Activated CD4-positive, alpha-beta T cell treated with anti-CD3 and anti-CD28 coated beads for 36 hours (primary cell): ENCODE measurements at regions not wholly inside any gene's neighbourhood (a gene's known extent, or its start where the extent isn't known, plus 50 kb on each side); places are given as distances from the start of the nearest gene placed in this dataset. TPM values are rescaled to one million over a fixed set of nuclear protein-coding genes. Genes with fewer than 3 reads are reported as not detected.

Experiments
- ATAC-seq: fragments of 200-7000 bp; cut with Tn5 transposase; one replicate; pipeline ENCODE4 v1.10.0; 2021; ENCODE audit warnings: mild to moderate bottlenecking, moderate library complexity
- CTCF ChIA-PET: fragments of 350-600 bp; sonication (Branson Sonifier 250); formaldehyde crosslinking; loops from one replicate; lab custom pipeline; 2021; ENCODE audit warnings: antibody characterized with exemption; lab: Charles Lee
- POLR2A ChIA-PET: fragments of 350-600 bp; sonication (Branson Sonifier 250); formaldehyde crosslinking; loops from one replicate; lab custom pipeline; 2021; ENCODE audit warnings: antibody characterized with exemption, inconsistent platforms; lab: Charles Lee
- DNase-seq: peaks from one replicate; pipeline ENCODE4 v3.0.0-alpha.2; 2020
- H3K27ac Mint-ChIP-seq: one replicate; pipeline ENCODE4 v1.8.0; 2021; ENCODE audit warnings: mixed read lengths
- H3K27me3 Mint-ChIP-seq: one replicate; pipeline ENCODE4 v1.8.0; 2021; ENCODE audit warnings: mixed read lengths
- H3K36me3 Mint-ChIP-seq: one replicate; pipeline ENCODE4 v1.8.0; 2021; ENCODE audit warnings: low read depth, mixed read lengths
- H3K4me1 Mint-ChIP-seq: one replicate; pipeline ENCODE4 v1.8.0; 2021; ENCODE audit warnings: mixed read lengths
- H3K4me3 Mint-ChIP-seq: one replicate; pipeline ENCODE4 v1.8.0; 2021; ENCODE audit warnings: mild to moderate bottlenecking, moderate library complexity, mixed read lengths
- H3K9me3 Mint-ChIP-seq: one replicate; pipeline ENCODE4 v1.8.0; 2021; ENCODE audit warnings: low read depth, mixed read lengths
- intact Hi-C, 2 experiments: fragments of 100-400 bp; cut with DNase I in 1 of 2; cut with micrococcal nuclease in 1 of 2; formaldehyde crosslinking; loops; one replicate each; pipeline versions ENCODE4 v1.14.2 to v1.15.1; 2022 to 2024; cut with DNase I, micrococcal nuclease
- microRNA-seq: library from miRNA; unstranded; fragments of <30 nt; microRNA quantifications from one replicate; pipeline ENCODE4 v1.2.0, GENCODE V29; 2021; ENCODE audit warnings: borderline replicate concordance

DNA sequence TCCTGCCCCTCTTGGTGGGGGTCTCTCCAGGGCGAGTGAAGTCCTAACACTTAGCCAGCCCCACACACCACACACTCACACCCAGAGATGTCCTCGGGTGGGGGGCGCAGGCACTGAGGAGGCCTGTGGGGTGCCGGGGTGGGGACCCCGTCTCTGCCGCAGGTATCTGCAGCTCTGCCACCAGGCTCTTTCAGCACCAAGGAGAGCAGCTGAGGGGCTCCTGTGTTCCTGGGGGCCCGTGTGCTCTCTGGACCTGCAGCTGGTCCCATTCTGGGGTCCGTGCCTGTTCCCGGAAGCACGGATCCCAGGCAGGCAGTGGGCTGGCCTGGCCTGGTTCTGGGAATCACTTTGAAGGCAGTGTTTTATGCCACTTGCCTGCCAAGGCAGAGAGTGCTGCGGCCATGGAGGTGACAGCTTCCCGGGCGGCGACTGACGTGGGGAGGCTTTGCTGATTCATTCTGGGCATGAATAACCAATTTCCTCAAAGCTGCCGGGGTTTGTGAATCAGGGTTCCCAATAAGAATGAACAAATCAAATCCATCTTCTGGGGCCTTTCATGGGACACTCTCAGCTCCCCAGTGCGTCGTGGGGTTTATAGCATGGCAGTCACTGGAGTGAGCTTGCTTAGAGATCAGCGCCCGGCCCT is 54.4 kb upstream of the SLCO4A1 start:
- DNase-seq = peak; percentile 69
- Mint-ChIP-seq H3K27ac (no peak overlapping the region), H3K4me3 (no peak overlapping the region), H3K9me3 (no peaks in the 10 kb centered on the region), H3K4me1 (no peaks in the 10 kb centered on the region), H3K27me3 (peaks cover 26% of the 10 kb centered on the region), H3K36me3 (no peaks in the 10 kb centered on the region)
- intact Hi-C loops = no loop called here
- ChIA-PET CTCF (interaction anchor here (0.8 to 1.5 kb wide), 2 partner anchors 25 to 29 kb away, joined by 3 to 7 read pairs; no protein-coding TSS in a partner anchor), POLR2A (no interaction called here)
- peak; percentile 69 for ATAC-seq

DNA sequence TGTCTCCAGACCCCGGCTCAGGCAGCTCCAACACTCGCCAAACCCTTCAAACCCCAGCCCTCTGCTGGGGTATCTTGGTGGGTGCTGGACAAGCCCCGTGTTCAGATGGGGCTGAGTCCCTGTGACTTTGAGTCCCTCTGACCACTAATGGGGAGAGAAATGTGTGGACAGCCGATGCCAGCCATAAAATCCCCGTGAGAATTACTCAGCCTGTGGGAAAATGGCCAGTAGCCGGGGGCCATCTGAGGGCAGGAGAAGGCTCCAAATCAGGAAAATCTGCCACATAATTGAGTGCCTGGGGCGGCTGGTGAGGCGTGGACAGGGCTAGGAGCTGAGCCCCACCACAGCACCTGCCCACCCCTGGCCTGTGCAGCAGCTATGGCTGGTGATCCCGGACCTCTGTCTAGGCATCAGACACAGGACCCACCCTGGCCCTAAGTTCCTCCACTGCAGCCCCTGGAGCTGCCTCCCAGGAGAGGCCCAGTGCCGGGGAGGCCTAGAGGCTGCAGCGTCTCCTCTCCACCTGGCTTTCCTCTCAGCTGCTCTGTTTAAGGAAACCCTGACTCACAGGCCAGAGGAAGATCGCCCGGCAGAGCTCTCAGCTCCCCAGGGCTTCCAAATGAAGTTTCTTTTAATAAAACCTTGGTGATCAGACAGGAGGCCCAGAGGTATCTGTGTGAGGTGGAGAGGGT is 53.7 kb upstream of the SLCO4A1 start:
- ATAC-seq (no peak), DNase-seq (no peak)
- no peaks in the 10 kb centered on the region for H3K36me3 Mint-ChIP-seq
- no peaks in the 10 kb centered on the region for H3K9me3 Mint-ChIP-seq
- no peak overlapping the region for H3K27ac Mint-ChIP-seq
- ChIA-PET CTCF (interaction anchor here (1.5 kb wide), 1 partner anchor 28 kb away, joined by 7 read pairs; no protein-coding TSS in a partner anchor), POLR2A (no interaction called here)
- H3K27me3 Mint-ChIP-seq = peaks cover 20% of the 10 kb centered on the region
- H3K4me3 Mint-ChIP-seq = no peak overlapping the region
- intact Hi-C loops = no loop called here
- H3K4me1 Mint-ChIP-seq = no peaks in the 10 kb centered on the region

DNA sequence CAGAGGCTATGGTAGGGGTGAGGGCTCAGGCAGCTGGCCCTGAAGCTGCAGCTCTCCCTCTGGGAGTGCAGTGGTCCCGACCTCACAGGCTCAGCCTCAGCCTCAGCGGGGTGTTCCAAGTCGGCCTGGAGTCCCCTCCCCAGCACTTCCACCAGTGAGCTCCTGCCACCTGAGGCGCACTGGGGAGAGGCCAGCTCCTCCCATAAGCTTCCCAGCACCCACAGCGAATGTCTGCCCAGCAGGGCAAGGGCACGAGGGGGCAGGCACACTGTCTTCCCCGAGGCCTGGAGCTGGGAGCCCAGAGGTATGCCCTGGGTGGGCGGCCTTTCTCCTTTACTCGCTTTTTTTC is 53.2 kb upstream of the SLCO4A1 start:
- Mint-ChIP-seq H3K27ac (no peak overlapping the region), H3K4me1 (no peaks in the 10 kb centered on the region), H3K9me3 (no peaks in the 10 kb centered on the region), H3K36me3 (no peaks in the 10 kb centered on the region), H3K27me3 (peaks cover 19% of the 10 kb centered on the region), H3K4me3 (no peak overlapping the region)
- intact Hi-C loops = no loop called here
- ATAC-seq (no peak), DNase-seq (no peak)
- ChIA-PET CTCF (no interaction called here), POLR2A (no interaction called here)

DNA sequence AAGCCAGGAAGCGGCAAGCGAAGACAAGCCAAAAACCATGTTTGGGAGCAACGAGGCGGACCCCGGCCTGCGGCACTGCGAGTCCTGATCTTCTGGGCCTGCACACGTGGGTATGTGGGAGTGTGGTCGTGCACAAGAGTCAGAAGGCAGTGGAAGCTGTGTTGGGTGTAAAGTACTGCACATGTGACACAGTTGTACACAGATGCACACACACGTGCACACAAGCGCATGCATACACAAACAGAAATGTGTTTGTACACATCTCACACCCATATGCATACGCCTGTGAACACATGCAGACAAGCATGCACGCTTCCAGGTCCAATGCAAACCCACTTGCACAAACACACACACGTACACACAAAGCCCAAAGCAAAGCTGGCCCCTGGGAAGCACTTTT is 52.6 kb upstream of the SLCO4A1 start:
- Mint-ChIP-seq H3K4me1 (no peaks in the 10 kb centered on the region), H3K36me3 (no peaks in the 10 kb centered on the region), H3K27me3 (peaks cover 18% of the 10 kb centered on the region), H3K4me3 (no peak overlapping the region), H3K9me3 (no peaks in the 10 kb centered on the region), H3K27ac (no peak overlapping the region)
- POLR2A ChIA-PET = no interaction called here
- CTCF ChIA-PET = no interaction called here
- intact Hi-C loops = no loop called here
- DNase-seq = no peak
- no peak for ATAC-seq

DNA sequence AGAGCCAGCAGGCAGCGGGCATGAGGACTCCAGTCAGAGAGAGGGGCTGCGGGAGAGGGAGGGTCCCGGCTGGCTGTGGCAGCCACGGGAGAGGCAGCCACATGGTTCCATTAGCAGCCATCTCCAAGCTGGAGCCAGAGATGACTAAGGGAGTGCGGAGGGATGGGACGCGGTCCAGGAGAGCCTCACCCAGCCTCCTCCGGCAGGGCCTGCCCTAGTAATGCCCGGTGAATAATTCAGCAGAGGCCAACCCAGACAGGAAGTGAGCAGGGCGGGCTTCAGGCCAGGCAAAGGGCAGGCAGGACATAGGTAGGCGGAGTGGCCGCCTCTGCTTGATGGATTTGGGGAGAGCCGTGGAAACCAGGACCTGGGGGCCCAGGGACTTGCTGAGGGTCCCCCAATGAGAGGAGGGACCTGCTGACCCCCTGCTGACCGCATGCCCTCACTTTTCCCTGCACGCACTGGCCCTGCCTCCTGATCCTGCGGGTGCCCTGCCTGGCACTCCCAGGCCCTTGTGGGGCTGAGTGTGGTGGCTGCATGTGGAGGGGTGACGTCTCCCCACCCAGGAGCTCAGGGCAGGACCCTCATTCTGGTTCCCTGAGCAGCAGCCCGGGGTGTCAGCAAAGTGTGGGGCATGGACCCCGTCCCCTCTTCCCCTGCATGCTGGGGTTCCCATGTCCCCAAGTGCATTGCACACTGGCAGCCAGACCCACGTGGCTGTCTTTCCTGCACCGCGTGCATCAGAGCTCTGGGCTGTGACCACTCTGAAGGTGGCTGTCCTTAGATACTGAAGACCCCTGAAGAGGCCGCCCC is 51.8 kb upstream of the SLCO4A1 start:
- no peak for DNase-seq
- no peak for ATAC-seq
- peaks cover 2% of the 10 kb centered on the region for H3K4me1 Mint-ChIP-seq
- H3K27ac Mint-ChIP-seq = no peak overlapping the region
- ChIA-PET POLR2A (no interaction called here), CTCF (interaction anchor here (0.5 kb wide), 1 partner anchor 199 kb away, joined by 3 read pairs; no protein-coding TSS in a partner anchor)
- H3K36me3 Mint-ChIP-seq = no peaks in the 10 kb centered on the region
- H3K9me3 Mint-ChIP-seq = no peaks in the 10 kb centered on the region
- no peak overlapping the region for H3K4me3 Mint-ChIP-seq
- peaks cover 20% of the 10 kb centered on the region for H3K27me3 Mint-ChIP-seq
- intact Hi-C loops = no loop called here

DNA sequence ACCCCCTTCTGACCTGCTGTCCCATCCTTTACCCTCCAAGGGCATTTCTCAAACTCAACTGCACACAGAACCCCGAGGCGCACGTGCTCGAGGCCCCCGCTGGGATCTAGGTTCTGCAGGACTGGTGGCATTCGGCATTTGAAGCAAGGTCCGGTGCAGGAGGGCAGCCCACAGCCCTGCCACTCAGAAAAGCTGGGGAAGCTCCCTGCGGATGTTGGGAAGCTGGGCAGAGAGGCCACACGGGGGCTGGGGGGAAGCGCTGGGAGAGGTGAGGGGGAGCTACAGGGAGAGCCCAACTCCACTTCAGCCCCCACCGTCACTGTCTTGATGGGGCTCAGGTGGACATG is 51.2 kb upstream of the SLCO4A1 start:
- no peak overlapping the region for H3K4me3 Mint-ChIP-seq
- H3K36me3 Mint-ChIP-seq = no peaks in the 10 kb centered on the region
- intact Hi-C loops = no loop called here
- H3K9me3 Mint-ChIP-seq = no peaks in the 10 kb centered on the region
- ChIA-PET POLR2A (no interaction called here), CTCF (no interaction called here)
- H3K4me1 Mint-ChIP-seq = peaks cover 2% of the 10 kb centered on the region
- DNase-seq (no peak), ATAC-seq (no peak)
- no peak overlapping the region for H3K27ac Mint-ChIP-seq
- H3K27me3 Mint-ChIP-seq = peaks cover 22% of the 10 kb centered on the region

DNA sequence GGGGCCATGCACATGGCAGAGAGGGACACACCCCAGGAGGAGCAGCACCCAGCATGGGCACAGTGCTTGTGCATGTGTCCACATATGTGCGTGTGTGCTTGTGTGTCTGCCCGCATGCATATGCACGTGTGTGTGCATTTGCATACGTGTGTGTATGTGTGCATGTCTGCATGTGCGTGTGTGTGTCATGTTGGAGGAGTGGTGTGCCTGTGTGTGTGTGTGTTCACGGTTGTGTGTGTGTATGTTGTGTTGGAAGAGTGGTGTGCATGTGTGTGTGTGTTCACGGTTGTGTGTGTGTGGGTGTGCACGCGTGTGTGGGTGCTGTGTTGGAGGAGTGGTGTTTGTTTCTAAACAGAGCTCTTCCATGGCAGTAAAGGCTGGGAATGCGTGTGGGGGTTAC is 50.7 kb upstream of the SLCO4A1 start:
- intact Hi-C loops = no loop called here
- ChIA-PET CTCF (interaction anchor here (0.6 kb wide), 1 partner anchor 15 kb away, joined by 3 read pairs; no protein-coding TSS in a partner anchor), POLR2A (no interaction called here)
- H3K27ac Mint-ChIP-seq = no peak overlapping the region
- ATAC-seq (no peak), DNase-seq (no peak)
- no peaks in the 10 kb centered on the region for H3K36me3 Mint-ChIP-seq
- H3K27me3 Mint-ChIP-seq = peaks cover 22% of the 10 kb centered on the region
- H3K9me3 Mint-ChIP-seq = no peaks in the 10 kb centered on the region
- H3K4me1 Mint-ChIP-seq = peaks cover 2% of the 10 kb centered on the region
- no peak overlapping the region for H3K4me3 Mint-ChIP-seq

Small RNAs in the stretch of these regions (microRNA-seq; reads per million reads assigned to microRNA genes)
- gene MIR1-1 (not detected), gene MIR133A2 (not detected)
